Liver (tissue), 2 donors: ENCODE measurements at regions not wholly inside any gene's neighbourhood (a gene's known extent, or its start where the extent isn't known, plus 50 kb on each side); places are given as distances from the start of the nearest gene placed in this dataset.

Experiments
- MAX ChIP-seq: IDR thresholded peaks from 2 replicates; pipeline ENCODE4 v1.6.1; 2016; ENCODE audit warnings: antibody characterized with exemption
- TAF1 ChIP-seq: conservative IDR thresholded peaks from 2 replicates; pipeline ENCODE4 v1.6.1; 2016; ENCODE audit warnings: antibody characterized with exemption, mild to moderate bottlenecking
- donor health status: healthy.

GRCh38 chr3:139260041-139260486 is 83.8 kb upstream of the MRPS22 start:
- TF ChIP-seq MAX = no peak
- TF ChIP-seq TAF1 = no peak
